Kidney (tissue), 13 donors: ENCODE measurements at regions not wholly inside any gene's neighbourhood (a gene's known extent, or its start where the extent isn't known, plus 50 kb on each side); places are given as distances from the start of the nearest gene placed in this dataset.

Experiments
- DNase-seq, 5 donors: peaks; one replicate each; pipeline ENCODE4 v3.0.0-alpha.2; 2013 to 2020
- FAIRE-seq: peaks from 2 replicates; lab custom pipeline; 2012; peaks lifted over from hg19 to GRCh38; lab: Jason Lieb, UNC
- H3K27ac ChIP-seq, 2 donors: one replicate each; pipeline ENCODE4 v1.7.0; 2013; ENCODE audit warnings: low read depth in 2 of 2, low read length in 2 of 2, inconsistent platforms in 1 of 2
- H3K27me3 ChIP-seq: one replicate; pipeline ENCODE4 v1.7.1; 2013; ENCODE audit warnings: low read length, inconsistent platforms; ENCODE audit not compliant: control insufficient read depth, insufficient read depth
- H3K36me3 ChIP-seq, 3 donors: one replicate each; pipeline versions ENCODE4 v1.7.0 to v1.7.1; 2013; ENCODE audit warnings: low read length in 3 of 3, control low read depth in 1 of 3, inconsistent platforms in 1 of 3; ENCODE audit not compliant: insufficient read depth in 3 of 3, control insufficient read depth in 2 of 3
- H3K4me1 ChIP-seq, 3 donors: one replicate each; pipeline versions ENCODE4 v1.7.0 to v1.7.1; 2013; ENCODE audit warnings: low read length in 3 of 3, inconsistent platforms in 1 of 3, low read depth in 1 of 3; ENCODE audit not compliant: control insufficient read depth in 2 of 3, insufficient read depth in 2 of 3
- H3K4me3 ChIP-seq, 3 donors: one replicate each; pipeline versions ENCODE4 v1.7.0 to v1.8.1; 2013; ENCODE audit warnings: low read length in 3 of 3, control low read depth in 1 of 3, inconsistent platforms in 1 of 3
- H3K9ac ChIP-seq, 3 donors: one replicate each; pipeline versions ENCODE4 v1.7.0 to v1.7.1; 2013; ENCODE audit warnings: low read length in 3 of 3, control low read depth in 1 of 3, inconsistent platforms in 1 of 3
- H3K9me3 ChIP-seq, 3 donors: one replicate each; pipeline versions ENCODE4 v1.7.0 to v1.7.1; 2013; ENCODE audit warnings: low read length in 3 of 3, control low read depth in 1 of 3, inconsistent platforms in 1 of 3; ENCODE audit not compliant: control insufficient read depth in 2 of 3, insufficient read depth in 1 of 3
- intact Hi-C: fragments of 100-400 bp; cut with DNase I; formaldehyde crosslinking; loops from one replicate; pipeline ENCODE4 v1.11.1; 2022
- TF ChIP-seq, protein P1 (sequence below): IDR thresholded peaks from 3 replicates; pipeline ENCODE4 v1.5.1; 2012; ENCODE audit warnings: mild to moderate bottlenecking, moderate library complexity, borderline replicate concordance; ENCODE audit not compliant: insufficient read depth; ENCODE audit errors: extremely low read depth
- donor health status: control.
- donor health status: control.
- donor health status: control.
- donor health status: control.
- donor health status: control.
- donor health status: DM: yes; HTN: yes; CAD: no.
- donor health status: Normal renal cell carcinoma (clear cell type).

DNA sequence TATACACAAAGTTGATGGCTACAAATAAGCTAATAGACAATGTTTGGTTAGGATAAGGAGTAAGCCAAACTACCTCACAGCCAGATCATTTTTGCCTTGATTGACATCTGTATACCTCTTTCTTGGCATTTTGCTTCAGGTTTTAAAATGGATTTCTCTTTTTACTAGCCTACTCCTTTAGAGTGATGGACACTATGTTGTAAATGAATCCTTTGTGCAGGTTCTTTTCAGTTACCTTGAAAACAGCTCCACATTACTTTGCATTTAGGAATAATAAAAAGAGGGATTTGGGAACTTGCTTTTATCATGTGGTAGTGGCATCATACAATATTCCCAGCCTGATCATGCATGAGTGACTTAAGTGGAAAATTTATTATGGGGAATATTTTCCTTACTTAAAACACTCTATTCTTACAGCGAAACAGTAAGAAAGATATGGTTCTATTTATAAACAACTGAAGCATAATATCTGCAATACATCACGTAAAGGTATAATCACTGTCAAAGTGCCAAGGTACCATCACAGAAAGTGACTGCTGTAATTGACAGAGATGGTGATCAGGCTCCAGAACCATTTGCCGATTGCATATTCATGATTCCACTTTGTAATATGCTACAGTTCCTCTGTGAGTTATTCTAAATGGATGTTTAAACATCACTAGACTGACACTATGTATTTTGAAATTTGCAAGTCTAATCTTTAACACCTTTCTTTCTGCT, 327.0 kb downstream of the DMRTA1 start:
- Histone ChIP-seq H3K4me3 (no peak overlapping the region), H3K4me1 (no peaks in the 10 kb centered on the region), H3K27ac (no peak overlapping the region), H3K9ac (no peak overlapping the region), H3K9me3 (peaks cover 0 to 2% (median 0%) of the 10 kb centered on the region in 3 donors), H3K27me3 (no peaks in the 10 kb centered on the region), H3K36me3 (no peaks in the 10 kb centered on the region)
- DNase-seq (no peak), FAIRE-seq (no peak)
- intact Hi-C loops, result no loop called here
- TF ChIP-seq, protein P1, sequence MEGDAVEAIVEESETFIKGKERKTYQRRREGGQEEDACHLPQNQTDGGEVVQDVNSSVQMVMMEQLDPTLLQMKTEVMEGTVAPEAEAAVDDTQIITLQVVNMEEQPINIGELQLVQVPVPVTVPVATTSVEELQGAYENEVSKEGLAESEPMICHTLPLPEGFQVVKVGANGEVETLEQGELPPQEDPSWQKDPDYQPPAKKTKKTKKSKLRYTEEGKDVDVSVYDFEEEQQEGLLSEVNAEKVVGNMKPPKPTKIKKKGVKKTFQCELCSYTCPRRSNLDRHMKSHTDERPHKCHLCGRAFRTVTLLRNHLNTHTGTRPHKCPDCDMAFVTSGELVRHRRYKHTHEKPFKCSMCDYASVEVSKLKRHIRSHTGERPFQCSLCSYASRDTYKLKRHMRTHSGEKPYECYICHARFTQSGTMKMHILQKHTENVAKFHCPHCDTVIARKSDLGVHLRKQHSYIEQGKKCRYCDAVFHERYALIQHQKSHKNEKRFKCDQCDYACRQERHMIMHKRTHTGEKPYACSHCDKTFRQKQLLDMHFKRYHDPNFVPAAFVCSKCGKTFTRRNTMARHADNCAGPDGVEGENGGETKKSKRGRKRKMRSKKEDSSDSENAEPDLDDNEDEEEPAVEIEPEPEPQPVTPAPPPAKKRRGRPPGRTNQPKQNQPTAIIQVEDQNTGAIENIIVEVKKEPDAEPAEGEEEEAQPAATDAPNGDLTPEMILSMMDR, result no peak

DNA sequence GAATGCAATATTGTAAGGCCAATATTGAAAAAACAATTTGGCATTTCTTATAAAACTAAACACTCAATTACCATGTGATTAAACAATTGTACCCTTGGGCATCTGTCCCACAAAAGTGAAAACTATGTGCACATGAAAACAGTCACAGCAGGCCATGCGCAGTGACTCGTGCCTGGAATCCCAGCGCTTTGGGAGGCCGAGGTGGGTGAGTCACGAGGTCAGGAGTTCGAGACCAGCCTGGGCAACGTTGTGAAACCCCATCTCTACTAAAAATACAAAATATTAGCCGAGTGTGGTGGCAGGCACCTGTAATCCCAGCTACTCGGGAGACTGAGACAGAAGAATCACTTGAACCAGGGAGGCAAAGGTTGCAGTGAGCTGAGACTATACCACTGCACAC, 343.7 kb downstream of the DMRTA1 start:
- FAIRE-seq, result no peak
- peak in 1 of 5 donors; percentile 41 for DNase-seq
- intact Hi-C loops, result no loop called here

DNA sequence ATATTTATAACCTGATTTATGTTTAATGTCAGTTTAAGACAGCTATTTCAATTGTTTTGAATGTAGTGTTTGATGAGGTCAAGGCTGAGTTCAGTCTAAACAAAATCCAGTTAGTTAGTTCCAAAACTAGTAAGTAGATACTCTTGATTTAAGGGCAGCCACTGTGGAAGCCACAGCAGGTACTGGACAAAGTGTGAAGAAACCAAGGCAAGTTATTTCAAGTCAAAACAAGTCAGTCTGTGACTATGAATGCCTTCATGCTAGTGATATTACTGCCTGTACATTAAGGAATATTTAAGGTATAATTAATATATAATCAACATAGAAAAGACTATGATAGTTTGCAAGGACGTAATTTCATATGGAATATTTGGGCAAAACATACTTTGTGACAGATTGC, 362.3 kb downstream of the DMRTA1 start:
- intact Hi-C loops, result no loop called here
- Histone ChIP-seq H3K36me3 (no peaks in the 10 kb centered on the region), H3K4me3 (no peak overlapping the region), H3K9ac (no peak overlapping the region), H3K27ac (no peak overlapping the region), H3K27me3 (no peaks in the 10 kb centered on the region), H3K9me3 (peaks cover 0 to 3% (median 0%) of the 10 kb centered on the region in 3 donors), H3K4me1 (no peaks in the 10 kb centered on the region)
- no peak for FAIRE-seq
- TF ChIP-seq, protein P1, result no peak
- no peak for DNase-seq

More for the DNA sequence above, 343.7 kb downstream of the DMRTA1 start:
- Histone ChIP-seq H3K4me1 (no peaks in the 10 kb centered on the region), H3K9ac (no peak overlapping the region), H3K27me3 (no peaks in the 10 kb centered on the region), H3K9me3 (no peaks in the 10 kb centered on the region), H3K27ac (no peak overlapping the region), H3K36me3 (no peaks in the 10 kb centered on the region), H3K4me3 (no peak overlapping the region)
- TF ChIP-seq, protein P1, result no peak
